NOMO-1 treated with dmso at 0.1 percent for 144 hours (cell line): ENCODE measurements at regions not wholly inside any gene's neighbourhood (a gene's known extent, or its start where the extent isn't known, plus 50 kb on each side); places are given as distances from the start of the nearest gene placed in this dataset.
"Not testable (repeated sequence)": the region's sequence is repeated elsewhere in the genome, so short reads cannot be mapped to it uniquely, and the experiment has no call there.

Experiments
- DNase-seq: peaks from one replicate; lab custom pipeline; 2025; ENCODE audit not compliant: unreplicated experiment; lab: John Stamatoyannopoulos, UW

DNA sequence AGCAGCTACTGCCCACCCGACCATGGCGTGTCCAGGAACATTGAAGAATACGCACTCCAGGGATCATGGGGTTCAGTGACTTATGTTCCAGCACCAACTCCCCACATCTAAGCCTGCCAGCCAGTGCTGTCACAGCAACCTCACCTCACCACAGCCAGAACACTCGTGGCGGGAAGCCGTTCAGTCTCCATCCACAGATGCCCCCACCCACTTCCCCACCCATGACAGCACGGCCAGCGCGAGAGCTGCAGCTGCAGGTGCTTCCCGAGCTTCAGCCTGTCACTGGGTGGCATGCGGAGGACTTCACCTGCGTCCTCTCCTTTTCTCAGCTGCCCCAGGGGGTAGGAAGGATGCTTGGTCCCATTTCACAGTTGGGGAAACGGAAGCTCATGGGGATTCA is 50.3 kb downstream of the RBFOX3 start:
- DNase-seq, result no peak

DNA sequence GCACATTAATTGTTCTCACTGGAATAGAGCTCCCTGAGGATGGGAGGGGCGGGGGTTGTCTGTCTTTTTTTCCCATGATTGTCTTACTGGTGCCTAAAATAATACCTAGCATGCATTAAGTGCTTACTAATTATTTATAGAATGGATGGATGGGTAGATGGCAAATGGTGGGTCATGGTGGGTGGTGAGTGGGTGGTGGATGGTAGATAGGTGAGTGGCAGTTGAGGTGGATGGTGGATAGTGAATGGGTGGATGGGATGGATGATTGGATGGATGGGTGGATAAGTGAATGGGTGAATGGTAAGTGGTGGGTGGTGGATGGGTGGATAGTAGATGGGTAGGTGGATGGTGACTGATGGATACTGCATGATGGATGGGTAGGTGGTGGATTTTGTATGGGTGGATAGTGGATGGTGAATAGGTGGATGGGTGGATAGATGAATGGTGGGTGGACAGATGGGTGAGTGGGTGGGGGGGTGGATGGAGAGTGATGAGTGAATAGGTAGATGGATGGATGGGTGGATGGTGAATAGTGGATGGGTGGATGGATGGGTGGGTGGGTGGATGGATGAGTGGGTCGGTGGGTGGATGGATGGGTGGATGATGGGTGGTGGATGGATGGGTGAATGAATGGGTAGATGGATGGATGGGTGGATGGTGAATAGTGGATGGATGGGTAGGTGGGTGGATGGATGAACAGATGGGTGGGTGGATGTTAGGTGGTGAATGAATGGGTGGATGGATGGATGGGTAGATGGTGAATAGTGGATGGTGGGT is 51.6 kb downstream of the RBFOX3 start:
- no peak for DNase-seq

DNA sequence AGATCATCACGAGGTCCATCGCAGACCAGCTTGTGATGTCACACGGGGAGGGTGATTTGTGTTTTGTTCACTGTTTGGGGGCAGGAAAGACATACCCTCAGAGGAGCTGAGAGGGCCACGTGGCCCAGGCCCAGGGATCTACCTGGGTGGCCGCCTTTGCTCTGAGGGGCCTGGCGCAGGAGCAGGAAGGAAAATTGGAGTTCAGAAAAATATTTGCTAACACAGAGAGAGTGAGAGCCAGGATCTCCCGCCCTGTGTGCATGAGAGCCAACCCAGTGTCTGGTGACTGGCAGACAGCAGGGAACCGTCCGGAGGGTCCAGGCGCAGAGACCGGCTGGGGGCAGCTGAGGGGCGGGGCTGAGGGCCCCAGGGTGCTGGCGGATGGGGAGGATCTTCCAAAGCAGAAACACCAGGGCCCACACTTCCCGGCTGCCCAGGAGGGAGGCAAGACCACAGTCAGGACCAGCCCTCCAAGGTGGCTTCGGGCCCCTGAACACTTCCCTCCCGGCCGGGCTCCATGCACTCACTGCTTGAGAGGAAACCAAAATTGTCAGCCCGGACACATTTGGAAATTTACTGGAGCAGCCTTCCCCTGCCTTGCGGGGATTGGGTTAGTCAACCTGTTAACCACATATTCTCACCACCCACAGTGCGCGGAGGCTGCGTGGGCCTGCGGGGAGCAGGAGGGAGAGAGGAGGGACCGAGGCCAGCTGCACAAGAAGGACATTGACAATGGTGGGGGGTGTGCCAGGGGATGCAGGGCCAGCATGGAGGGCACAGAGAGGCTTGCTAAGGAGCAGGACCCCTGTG is 52.6 kb downstream of the RBFOX3 start:
- no peak for DNase-seq

DNA sequence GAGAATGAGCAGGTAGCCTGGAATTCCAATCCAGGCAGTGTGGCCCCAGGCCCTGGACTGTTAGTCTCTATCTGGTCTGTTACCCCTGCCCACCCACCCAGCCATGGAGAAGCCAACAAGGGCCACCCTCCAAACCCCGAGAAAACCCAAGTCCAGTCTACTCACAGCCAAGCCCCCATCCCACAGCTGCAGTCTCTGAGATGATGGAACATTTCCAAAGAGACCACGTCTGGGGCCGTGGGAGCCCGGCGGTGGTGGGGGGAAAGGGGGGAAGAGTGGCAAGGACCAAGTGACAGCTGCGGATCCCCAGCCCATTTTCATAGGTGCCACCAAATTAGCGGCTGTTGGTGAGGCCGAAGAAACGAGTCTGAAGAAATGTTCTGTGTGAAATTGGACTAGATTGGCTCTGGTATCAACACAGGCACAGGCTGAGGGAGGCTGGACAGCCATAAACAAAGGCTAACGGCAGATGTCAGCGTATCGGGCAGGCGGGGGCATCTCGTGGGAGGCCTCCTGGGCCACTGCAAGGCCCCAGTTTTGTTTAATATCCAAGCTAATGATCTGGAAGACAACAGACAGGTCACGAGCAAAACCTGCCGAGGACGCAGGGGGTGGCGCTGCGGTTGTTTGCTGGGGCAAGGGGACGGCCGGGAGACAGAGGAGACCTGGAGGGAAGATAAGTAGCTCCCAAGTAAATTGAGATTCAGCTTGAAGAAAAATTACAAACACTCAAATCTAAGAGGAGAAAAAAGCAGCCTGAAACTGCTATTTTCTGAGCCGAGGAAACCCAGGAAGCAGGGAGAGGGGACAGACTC is 53.4 kb downstream of the RBFOX3 start:
- DNase-seq, result no peak

DNA sequence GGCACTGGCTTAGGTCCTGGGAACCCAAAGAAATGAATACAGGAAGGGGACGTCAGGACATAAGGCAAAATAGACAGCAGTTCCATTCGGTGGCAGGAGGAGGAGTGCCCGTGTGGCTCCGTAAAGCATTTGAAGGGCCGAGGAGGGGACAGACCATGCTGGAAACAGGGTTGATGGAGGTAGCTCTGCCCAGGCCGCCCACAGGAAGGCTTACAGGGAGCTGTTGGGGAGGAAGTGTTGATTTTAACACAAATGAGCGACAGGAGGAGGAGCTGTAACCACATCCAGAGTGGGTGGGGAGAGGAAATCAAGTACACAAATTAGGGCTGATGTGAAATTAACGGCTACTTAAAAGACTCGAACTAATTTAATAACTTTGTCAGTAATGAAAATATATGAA is 54.6 kb downstream of the RBFOX3 start:
- no peak for DNase-seq

DNA sequence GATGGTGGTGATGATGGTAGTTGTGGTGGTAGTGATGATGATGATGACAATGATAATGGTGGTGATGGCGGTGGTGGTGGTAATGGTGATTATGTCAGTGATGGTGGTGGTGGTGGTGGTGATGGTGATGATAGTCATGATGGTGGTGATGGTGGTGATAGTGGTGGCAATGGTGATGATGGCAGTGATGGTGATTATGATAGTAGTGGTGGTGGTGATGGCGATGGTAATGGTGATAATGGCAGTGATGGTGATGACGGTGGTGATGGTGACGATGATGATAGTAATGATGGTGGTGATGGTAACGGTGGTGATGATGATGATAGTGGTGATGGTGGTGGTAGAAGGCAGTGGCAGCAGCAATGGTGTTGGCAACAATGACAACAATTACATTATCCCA is 55.3 kb downstream of the RBFOX3 start:
- no peak for DNase-seq

DNA sequence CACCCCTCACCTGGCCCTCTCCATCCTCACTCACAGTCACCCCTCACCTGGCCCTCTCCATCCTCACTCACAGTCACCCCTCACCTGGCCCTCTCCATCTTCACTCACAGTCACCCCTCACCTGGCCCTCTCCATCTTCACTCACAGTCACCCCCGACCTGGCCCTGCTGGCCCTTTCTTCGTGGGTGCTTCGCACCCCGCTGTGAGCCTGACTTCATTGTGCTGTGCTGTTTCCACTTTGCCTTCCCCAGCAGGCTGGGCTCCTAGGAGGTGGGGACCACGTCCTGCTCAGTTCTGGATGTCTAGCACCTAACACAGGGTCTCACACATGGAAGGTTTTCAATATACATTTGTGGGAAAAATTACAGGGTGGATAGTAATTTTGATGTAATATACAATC is 56.5 kb downstream of the RBFOX3 start:
- not testable (repeated sequence) for DNase-seq

DNA sequence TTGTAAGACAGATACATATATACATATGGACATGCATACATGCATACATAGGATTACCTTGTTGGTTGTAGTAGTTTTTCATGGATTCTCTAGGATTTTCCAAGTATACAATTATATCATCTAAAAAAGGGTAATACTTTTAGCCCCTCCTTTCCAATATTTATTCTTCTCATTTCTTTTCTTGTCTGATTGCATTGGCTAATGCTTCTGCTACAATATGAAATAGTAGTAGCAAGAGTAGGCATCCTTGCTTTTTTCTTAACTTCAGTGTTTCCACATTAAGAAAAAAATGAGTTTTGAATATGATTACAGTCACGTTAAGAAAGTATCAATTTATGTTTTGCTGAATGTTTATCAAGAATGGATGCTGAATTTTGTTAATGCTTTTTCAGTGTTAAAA is 58.0 kb downstream of the RBFOX3 start:
- no peak for DNase-seq

DNA sequence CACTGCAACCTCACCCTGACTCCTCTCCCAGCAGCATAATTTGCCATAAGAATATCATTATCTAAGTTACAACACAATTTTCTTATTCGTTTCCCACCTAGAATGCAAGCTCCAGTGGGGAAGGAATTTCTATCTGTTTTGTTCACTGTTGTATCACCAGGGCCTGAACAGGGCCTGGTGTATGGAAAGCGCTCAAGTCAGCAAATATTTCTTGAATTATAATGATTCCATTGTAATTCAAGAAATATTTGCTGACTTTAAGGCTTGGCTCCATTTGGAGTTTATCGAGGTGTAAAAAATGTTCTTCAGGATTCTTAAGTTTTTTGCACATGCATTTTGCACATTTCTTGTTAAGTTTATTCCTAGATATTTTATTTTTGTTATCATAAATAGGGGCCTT is 58.4 kb downstream of the RBFOX3 start:
- DNase-seq, result no peak

DNA sequence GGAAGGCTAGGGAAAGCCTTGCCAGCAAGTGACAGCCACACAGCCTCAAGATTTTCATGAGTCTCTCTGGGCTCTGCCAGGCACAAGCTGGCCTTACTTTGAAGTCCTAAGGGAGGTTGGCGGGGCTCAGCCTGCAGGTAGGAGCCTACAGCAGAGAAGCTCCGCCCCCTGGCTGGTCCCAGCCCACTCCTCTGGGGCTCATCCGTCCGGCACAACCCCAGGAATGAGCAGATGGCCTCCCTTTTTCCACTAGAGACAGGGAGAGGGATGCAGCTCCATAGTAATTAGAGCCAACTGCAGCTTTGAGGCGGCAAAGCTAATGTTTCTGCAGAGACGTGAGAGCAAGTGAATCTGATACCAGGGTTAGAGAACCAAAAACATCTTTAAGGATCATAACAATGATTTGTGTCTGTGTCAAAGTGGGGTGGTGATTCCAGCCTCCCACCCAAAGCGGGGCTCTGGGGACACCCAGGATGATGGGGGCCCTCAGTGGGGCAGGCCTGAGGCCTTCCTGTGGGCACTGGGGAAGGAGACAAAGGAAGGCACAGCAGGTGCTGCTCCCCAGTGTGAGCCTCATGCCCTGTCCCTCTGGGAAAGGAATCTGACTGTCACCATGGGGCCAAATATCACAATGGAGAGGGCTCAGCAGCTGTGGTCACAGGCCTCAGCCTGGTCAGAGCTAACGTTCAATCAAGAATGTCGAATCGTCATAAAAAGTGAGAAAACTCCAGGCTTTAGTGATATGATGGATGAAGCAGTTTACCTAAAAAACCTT is 61.5 kb downstream of the RBFOX3 start:
- DNase-seq, result no peak

DNA sequence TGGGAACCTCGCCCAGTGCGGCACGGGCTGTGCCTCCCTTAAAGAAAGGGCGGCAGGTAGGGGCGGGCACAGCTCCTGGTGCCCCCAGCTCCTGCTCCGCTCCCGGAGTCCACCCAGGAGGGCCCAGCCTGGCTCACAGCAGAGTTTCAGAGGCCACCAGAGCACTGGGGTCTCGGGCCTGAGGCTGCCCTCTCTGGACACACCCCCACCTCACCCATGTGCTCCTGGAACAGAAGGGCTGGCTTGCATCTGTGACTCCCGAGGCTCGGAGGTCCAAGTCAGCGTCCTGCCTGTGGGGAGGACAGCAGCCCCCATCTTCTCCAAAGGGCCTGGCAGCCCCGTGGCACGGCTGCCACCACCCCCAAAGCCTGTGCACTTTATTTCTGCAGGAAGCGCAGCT is 62.7 kb downstream of the RBFOX3 start:
- no peak for DNase-seq

DNA sequence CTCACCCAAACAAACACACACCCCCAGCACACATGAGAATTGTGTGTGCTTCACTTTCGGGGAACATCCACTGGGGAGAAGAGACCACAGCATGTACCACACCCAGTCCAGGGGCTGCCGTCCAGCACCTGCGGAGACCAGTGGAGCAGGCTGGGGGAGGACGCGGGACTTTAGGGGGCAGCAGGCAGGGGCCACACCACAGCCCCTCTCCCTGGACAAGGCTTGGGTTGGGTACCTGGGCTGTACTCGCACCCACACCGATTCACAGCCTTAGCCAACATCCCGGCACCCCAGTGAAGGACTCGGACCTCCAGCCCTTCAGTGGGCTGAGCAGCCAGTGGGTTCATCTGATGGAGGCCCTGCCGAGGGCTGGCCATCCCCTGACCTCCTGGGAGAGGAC is 63.3 kb downstream of the RBFOX3 start:
- DNase-seq, result no peak

DNA sequence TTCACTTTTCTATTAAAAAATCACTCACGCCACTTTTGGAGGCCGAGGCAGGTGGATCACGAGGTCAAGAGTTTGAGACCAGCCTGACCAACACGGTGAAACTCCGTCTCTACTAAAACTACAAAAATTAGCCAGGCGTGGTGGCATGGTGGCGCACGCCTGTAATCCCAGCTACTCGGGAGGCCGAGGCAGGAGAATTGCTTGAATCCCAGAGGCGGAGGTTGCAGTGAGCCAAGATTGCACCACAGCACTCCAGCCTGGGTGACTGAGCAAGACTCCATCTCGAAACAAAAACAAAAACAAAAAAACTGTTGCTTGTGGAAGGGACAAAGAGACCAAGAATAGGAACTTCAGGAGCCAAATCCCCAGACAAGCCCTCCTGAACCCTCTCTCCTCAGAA is 63.7 kb downstream of the RBFOX3 start:
- not testable (repeated sequence) for DNase-seq

DNA sequence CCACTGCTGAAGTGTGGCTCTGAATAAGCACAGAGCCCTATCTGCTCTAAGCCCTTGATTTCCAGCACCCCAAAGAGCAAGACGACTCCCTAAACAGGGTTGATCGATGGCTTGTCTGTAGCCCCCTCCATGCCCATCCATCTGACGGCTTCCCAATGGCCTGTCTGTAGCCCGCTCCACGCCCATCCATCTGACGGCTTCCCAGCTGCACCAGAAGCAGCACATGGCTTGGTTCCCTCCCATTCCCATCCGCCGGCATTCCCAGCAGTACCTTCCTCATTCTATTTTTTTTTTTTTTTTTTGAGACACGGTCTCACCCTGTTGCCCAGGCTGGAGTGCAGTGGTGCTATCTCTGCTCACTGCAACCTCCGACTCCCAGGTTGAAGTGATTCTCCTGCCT is 64.5 kb downstream of the RBFOX3 start:
- no peak for DNase-seq

DNA sequence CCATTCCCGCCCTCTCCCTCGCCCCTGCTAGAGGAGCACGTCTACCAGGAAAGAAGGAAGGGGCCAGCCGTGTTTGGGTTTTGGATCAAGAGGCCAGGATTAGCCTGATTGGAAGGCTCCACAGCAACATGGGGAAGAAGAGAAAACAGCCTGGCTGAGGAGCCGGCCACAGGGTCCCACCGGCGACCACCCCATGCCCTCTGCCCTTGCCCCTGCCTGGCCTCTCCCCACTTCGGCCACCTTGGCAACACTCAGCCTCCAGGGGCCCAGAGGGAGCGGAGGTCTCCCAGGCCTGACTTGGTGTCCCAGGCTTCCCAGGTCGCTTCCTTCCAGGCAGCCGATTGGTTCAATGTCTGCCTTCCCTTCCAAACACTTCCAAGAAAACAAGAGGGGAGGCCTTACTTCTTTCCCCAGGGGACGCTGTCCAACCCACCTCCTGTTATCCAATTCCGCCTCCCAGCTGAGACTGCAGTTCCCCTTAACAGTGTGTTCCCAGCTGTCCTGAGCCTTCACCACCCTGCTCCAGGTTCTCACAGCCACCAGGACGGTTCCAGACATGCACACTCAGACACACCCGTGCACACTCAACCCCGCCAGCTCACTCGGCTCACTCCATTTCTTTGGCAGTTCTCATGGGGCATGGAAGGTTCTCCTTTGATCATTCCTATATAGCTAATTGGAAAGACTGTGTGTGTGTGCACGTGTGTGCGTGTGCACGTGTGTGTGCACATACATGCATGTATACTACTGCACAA is 65.4 kb downstream of the RBFOX3 start:
- no peak for DNase-seq

DNA sequence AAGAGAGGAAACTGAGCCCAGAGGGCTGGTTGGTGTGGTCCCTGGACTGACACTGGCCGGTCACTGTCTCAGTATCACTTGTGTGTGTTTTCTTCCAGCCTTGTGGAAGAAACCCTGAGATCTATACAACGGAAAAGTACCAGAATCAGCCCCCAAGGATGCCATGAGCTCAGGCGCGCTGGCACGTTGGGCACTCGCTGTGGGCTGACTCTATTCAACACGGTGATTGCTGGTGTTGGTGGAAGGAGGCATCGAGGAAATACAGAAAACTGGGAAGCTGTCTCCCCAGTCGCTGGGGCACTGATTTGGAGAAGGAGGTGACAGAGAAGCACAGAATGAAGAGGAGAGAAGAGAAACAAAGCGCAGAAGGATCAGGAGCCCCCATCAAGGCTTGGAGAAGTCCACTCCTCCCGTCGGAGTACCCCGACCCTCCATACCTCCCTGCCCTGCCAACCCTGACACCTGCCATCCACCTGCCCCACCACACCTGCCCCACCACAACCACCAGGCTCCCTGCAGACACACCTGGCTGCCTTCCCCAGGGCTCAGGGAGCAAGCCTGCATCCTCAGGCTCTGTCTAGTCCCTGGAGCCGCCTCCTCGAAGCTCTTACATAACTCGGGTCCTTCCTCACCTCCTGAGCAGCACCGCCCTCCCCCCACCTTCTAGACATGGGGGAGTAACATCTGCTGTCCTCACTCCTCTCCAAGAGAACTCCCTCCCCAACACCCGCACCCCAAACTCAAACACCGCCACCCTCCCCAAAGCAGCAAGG is 66.5 kb downstream of the RBFOX3 start:
- DNase-seq, result no peak

DNA sequence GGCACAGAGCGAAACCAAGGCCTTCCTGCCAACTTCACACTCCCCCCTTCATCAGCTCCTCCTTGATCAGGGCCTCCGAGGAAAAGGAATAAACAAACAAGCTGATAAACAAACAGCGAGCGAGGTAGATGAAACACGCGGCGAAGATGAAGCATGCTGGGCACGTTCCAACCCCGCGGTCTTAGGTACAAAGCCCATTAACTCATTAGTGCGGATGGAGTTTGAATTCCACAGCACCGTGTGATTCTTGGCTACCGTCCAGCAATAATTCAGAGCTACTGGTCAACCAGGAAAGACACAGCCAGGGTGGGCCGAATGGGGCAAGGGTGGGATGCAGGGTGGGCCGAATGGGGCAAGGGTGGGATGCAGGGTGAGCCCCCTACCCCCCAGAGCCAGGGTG is 67.3 kb downstream of the RBFOX3 start:
- no peak for DNase-seq

DNA sequence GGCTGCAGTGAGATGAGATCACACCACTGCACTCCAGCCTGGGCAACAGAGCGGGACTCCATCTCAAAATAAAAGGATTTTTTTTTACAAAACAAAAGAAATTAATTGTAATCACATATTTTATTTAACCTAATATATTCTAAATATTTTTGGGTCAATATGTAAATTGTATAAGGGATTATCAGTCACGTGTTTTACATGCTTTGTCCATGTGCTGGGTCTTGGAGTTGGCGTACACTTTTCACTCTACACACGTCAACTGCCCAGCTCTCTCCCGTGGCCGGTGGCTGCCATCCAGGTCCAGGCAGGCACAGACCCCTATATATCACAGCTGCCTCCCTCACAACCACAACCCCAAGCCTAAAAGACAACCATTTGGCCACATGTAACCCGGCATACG is 68.1 kb downstream of the RBFOX3 start:
- DNase-seq, result no peak

DNA sequence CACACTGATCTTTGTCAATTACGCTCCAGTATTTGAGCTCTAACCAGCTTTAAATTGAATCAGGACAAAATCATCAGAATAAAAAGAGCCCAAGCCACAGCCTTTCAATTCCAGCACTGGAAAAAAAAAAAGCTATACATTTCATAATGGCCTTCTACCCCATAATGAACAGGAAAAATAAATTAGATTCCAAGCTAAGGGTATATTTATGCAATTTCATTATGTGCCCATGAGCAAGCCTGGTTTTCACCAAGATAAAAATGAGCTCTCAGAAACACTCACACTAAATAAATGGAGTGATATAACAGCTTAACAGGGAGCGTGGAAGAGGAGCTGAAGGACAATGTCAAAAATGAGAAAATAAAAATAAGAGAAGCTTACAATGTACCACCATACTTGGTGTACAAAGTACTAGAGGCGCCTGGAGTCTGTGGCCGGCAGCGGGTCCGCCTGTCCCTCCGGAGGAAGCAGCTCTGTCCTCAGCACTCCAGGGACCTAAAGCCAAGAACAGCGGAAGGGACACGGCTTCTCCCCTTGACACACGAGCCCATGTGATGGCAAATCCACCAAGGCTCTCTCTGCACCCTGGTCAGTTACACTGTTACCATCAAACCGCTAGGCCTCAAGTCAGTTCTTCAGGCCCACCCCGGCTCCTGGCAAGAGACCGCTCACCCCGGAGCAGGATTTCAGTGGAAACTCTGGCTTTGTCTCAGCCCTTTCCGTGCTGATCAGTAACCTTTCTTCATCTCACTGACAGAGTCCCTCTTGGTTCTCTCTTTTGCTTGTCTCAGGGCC is 69.6 kb downstream of the RBFOX3 start:
- DNase-seq, result no peak
